ENCODE measurements at regions not wholly inside any gene's neighbourhood (a gene's known extent, or its start where the extent isn't known, plus 50 kb on each side); places are given as distances from the start of the nearest gene placed in this dataset.

GRCh38 chr6:163707387-163708355 lies 293.2 kb downstream of the QKI start:
- Histone ChIP-seq H3K4me1 (ENCODE audit: control insufficient read depth, low read length) (peaks cover 93% of the 10 kb centered on the region), H3K79me2 (ENCODE audit: control insufficient read depth, low read length) (no peaks in the 10 kb centered on the region), H3K27ac (ENCODE audit: low read depth, low read length) (0 out of 2 replicates have a peak overlapping the region, but pooled peaks have one; percentile 8), H4K20me1 (ENCODE audit: control insufficient read depth, insufficient read depth, low read depth, low read length) (0 out of 2 replicates have a peak, but pooled peaks cover 8% of the 10 kb centered on the region), H3K36me3 (ENCODE audit: control insufficient read depth, low read length) (no peaks in the 10 kb centered on the region), H3K9me3 (ENCODE audit: control insufficient read depth, insufficient read depth, low read length) (no peaks in the 10 kb centered on the region), H3K4me3 (ENCODE audit: low read length) (peak overlapping the region; percentile 29), H3F3A (ENCODE audit: control insufficient read depth, insufficient read depth) (peaks cover 7% of the 10 kb centered on the region), H3K4me2 (ENCODE audit: low read length) (peak overlapping the region; percentile 39), H3K27me3 (ENCODE audit: control insufficient read depth, low read length) (peaks cover 30% of the 10 kb centered on the region), H3K9me2 (replicated peaks; ENCODE audit: control insufficient read depth, low read length) (no peaks in the 10 kb centered on the region)
- TF ChIP-seq EZH2phosphoT487 (IDR thresholded peaks at IDR 0.05; ENCODE audit: borderline replicate concordance, low read length) (no peak), CTCF (IDR thresholded peaks at IDR 0.05; ENCODE audit: low read depth, low read length, poor library complexity, severe bottlenecking) (peak; percentile 39)

- Histone ChIP-seq H3F3A (ENCODE audit: control insufficient read depth, insufficient read depth) (peaks cover 7% of the 10 kb centered on the region), H3K4me2 (ENCODE audit: low read length) (peak overlapping the region; percentile 57), H3K36me3 (ENCODE audit: control insufficient read depth, low read length) (no peaks in the 10 kb centered on the region), H3K4me1 (ENCODE audit: control insufficient read depth, low read length) (peaks cover 88% of the 10 kb centered on the region), H3K27ac (ENCODE audit: low read depth, low read length) (no peak overlapping the region), H3K9me3 (ENCODE audit: control insufficient read depth, insufficient read depth, low read length) (no peaks in the 10 kb centered on the region), H3K4me3 (ENCODE audit: low read length) (peak overlapping the region; percentile 15), H3K79me2 (ENCODE audit: control insufficient read depth, low read length) (no peaks in the 10 kb centered on the region), H3K9me2 (replicated peaks; ENCODE audit: control insufficient read depth, low read length) (no peaks in the 10 kb centered on the region), H3K27me3 (ENCODE audit: control insufficient read depth, low read length) (peaks cover 22% of the 10 kb centered on the region), H4K20me1 (ENCODE audit: control insufficient read depth, insufficient read depth, low read depth, low read length) (0 out of 2 replicates have a peak, but pooled peaks cover 8% of the 10 kb centered on the region)
- TF ChIP-seq CTCF (IDR thresholded peaks at IDR 0.05; ENCODE audit: low read depth, low read length, poor library complexity, severe bottlenecking) (no peak), EZH2phosphoT487 (IDR thresholded peaks at IDR 0.05; ENCODE audit: borderline replicate concordance, low read length) (no peak)
Measured at GRCh38 chr6:163706500-163707087, 292.1 kb downstream of the QKI start.

GRCh38 chr6:163705923-163706322 lies 291.4 kb downstream of the QKI start:
- Histone ChIP-seq H3K36me3 (ENCODE audit: control insufficient read depth, low read length) (no peaks in the 10 kb centered on the region), H4K20me1 (ENCODE audit: control insufficient read depth, insufficient read depth, low read depth, low read length) (0 out of 2 replicates have a peak, but pooled peaks cover 2% of the 10 kb centered on the region), H3K4me3 (ENCODE audit: low read length) (peak overlapping the region; percentile 15), H3K4me2 (ENCODE audit: low read length) (peak overlapping the region; percentile 57), H3K27me3 (ENCODE audit: control insufficient read depth, low read length) (peaks cover 15% of the 10 kb centered on the region), H3F3A (ENCODE audit: control insufficient read depth, insufficient read depth) (peaks cover 7% of the 10 kb centered on the region), H3K79me2 (ENCODE audit: control insufficient read depth, low read length) (no peaks in the 10 kb centered on the region), H3K9me2 (replicated peaks; ENCODE audit: control insufficient read depth, low read length) (no peaks in the 10 kb centered on the region), H3K4me1 (ENCODE audit: control insufficient read depth, low read length) (peaks cover 81% of the 10 kb centered on the region), H3K9me3 (ENCODE audit: control insufficient read depth, insufficient read depth, low read length) (no peaks in the 10 kb centered on the region), H3K27ac (ENCODE audit: low read depth, low read length) (no peak overlapping the region)
- no peak for TF ChIP-seq CTCF (IDR thresholded peaks at IDR 0.05; ENCODE audit: low read depth, low read length, poor library complexity, severe bottlenecking)
- TF ChIP-seq EZH2phosphoT487 (IDR thresholded peaks at IDR 0.05; ENCODE audit: borderline replicate concordance, low read length) = no peak
